Fibroblast of lung (primary cell): ENCODE measurements at regions not wholly inside any gene's neighbourhood (a gene's known extent, or its start where the extent isn't known, plus 50 kb on each side); places are given as distances from the start of the nearest gene placed in this dataset.

Source experiments
- DNase-seq, 2 donors: peaks; one replicate each; pipeline versions ENCODE4 v3.0.0 to v3.0.0-alpha.2; 2010; ENCODE audit warnings: low read depth in 2 of 2
- H2AFZ ChIP-seq: 2 replicates; pipeline ENCODE4 v1.5.1; 2012; ENCODE audit warnings: low read length, control low read depth, inconsistent platforms
- H3K27ac ChIP-seq: 2 replicates; pipeline ENCODE4 v1.5.1; 2011; ENCODE audit warnings: low read length, control low read depth; ENCODE audit not compliant: insufficient read depth
- H3K27me3 ChIP-seq: 2 replicates; pipeline ENCODE4 v1.5.1; 2011; ENCODE audit warnings: mild to moderate bottlenecking, low read length; ENCODE audit not compliant: control insufficient read depth, insufficient read depth
- H3K36me3 ChIP-seq: 2 replicates; pipeline ENCODE4 v1.5.1; 2011; ENCODE audit warnings: low read length; ENCODE audit not compliant: control insufficient read depth, insufficient read depth
- H3K4me1 ChIP-seq: 2 replicates; pipeline ENCODE4 v1.5.1; 2011; ENCODE audit warnings: low read length; ENCODE audit not compliant: control insufficient read depth, insufficient read depth; ENCODE audit errors: extremely low read depth
- H3K4me2 ChIP-seq: 2 replicates; pipeline ENCODE4 v1.5.1; 2011; ENCODE audit warnings: low read length, control low read depth; ENCODE audit not compliant: insufficient read depth; ENCODE audit errors: extremely low read depth
- H3K4me3 ChIP-seq, 4 experiments: fragments of 200-600 bp in 1 of 4; sonication (generic) in 1 of 4; replicated peaks in 1 of 4; 2 replicates each; pipeline ENCODE4 v1.5.1; 2011 to 2016; ENCODE audit warnings: low read length in 4 of 4, low read depth in 3 of 4, mild to moderate bottlenecking in 3 of 4, control low read depth in 2 of 4, inconsistent platforms in 1 of 4, mixed read lengths in 1 of 4; ENCODE audit not compliant: insufficient read depth in 1 of 4; ENCODE audit errors: control extremely low read depth in 1 of 4
- H3K79me2 ChIP-seq: 2 replicates; pipeline ENCODE4 v1.5.1; 2012; ENCODE audit warnings: mild to moderate bottlenecking, low read length, inconsistent platforms; ENCODE audit not compliant: control insufficient read depth, insufficient read depth
- H3K9ac ChIP-seq: 2 replicates; pipeline ENCODE4 v1.5.1; 2011; ENCODE audit warnings: mild to moderate bottlenecking, low read length, control low read depth; ENCODE audit not compliant: insufficient read depth
- H3K9me3 ChIP-seq: 2 replicates; pipeline ENCODE4 v1.5.1; 2012; ENCODE audit warnings: low read depth, low read length; ENCODE audit not compliant: control insufficient read depth, insufficient read depth
- H4K20me1 ChIP-seq: 2 replicates; pipeline ENCODE4 v1.5.1; 2011; ENCODE audit warnings: low read length; ENCODE audit not compliant: control insufficient read depth, insufficient read depth; ENCODE audit errors: extremely low read depth
- EZH2 ChIP-seq: IDR thresholded peaks from 2 replicates; pipeline ENCODE4 v1.5.1; 2012; ENCODE audit warnings: low read length, control low read depth, mild to moderate bottlenecking; ENCODE audit errors: missing control alignments
- TF ChIP-seq, protein P1 (sequence below), 2 donors: IDR thresholded peaks in 1 of 2; conservative IDR thresholded peaks in 1 of 2; 1 replicate in 1 of 2; 2 replicates in 1 of 2; pipeline ENCODE4 v1.5.1; 2011 to 2012; ENCODE audit warnings: low read length in 2 of 2, control low read depth in 1 of 2, inconsistent platforms in 1 of 2, low read depth in 1 of 2, mild to moderate bottlenecking in 1 of 2

DNA sequence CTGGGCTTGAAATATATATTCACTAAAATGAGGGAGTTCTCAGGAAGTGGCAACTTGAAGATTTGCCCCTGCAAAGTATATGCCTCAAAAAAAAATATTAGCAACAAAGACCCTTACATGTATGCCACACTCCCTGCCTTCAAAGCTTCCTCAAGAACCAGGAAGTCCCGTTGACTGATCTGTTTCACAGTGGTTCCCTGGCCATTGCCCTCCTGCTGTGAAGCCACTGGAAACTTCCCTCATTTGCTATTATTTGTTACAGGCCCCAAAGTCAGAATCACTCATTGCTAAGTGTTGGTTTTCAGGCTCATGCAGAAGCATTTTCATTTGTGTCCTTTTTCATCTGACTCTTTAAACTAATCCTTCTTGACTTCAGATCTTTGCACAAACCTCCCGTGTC lies 421.5 kb downstream of the ZNF521 start:
- Histone ChIP-seq H3K27me3 (no peaks in the 10 kb centered on the region), H3K9ac (no peak overlapping the region), H3K79me2 (no peaks in the 10 kb centered on the region), H2AFZ (no peak overlapping the region), H3K9me3 (no peaks in the 10 kb centered on the region), H3K4me2 (no peak overlapping the region), H4K20me1 (no peaks in the 10 kb centered on the region), H3K4me1 (no peaks in the 10 kb centered on the region), H3K27ac (no peak overlapping the region), H3K36me3 (no peaks in the 10 kb centered on the region), H3K4me3 (no peak overlapping the region)
- DNase-seq = no peak
- TF ChIP-seq EZH2 = no peak
- TF ChIP-seq, protein P1, sequence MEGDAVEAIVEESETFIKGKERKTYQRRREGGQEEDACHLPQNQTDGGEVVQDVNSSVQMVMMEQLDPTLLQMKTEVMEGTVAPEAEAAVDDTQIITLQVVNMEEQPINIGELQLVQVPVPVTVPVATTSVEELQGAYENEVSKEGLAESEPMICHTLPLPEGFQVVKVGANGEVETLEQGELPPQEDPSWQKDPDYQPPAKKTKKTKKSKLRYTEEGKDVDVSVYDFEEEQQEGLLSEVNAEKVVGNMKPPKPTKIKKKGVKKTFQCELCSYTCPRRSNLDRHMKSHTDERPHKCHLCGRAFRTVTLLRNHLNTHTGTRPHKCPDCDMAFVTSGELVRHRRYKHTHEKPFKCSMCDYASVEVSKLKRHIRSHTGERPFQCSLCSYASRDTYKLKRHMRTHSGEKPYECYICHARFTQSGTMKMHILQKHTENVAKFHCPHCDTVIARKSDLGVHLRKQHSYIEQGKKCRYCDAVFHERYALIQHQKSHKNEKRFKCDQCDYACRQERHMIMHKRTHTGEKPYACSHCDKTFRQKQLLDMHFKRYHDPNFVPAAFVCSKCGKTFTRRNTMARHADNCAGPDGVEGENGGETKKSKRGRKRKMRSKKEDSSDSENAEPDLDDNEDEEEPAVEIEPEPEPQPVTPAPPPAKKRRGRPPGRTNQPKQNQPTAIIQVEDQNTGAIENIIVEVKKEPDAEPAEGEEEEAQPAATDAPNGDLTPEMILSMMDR (conservative IDR thresholded peaks at IDR 0.05 in 1 of 2, IDR thresholded peaks at IDR 0.05 in 1 of 2; ENCODE audit: low read depth in 1 of 2, low read length in 2 of 2) = no peak

DNA sequence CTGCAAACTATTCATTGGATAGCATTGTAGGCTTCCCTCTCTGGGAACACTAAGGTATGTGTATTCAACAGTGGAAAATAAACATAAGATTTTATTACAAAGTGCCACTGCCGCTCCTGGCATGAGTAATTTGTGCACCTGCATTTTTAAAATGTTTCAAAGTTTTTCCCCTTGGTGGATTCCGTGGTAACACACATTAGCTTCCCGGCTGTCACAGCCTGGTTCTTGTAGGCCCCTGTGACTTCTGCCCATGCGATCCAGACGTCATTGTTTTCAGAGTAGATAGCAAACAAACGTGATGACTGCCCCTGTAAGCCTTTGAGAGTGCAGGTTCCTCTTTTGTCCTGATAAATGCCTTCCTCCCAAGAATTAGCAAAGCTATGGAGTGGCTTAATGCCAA lies 421.0 kb downstream of the ZNF521 start:
- H3K4me1 ChIP-seq = no peaks in the 10 kb centered on the region
- TF ChIP-seq, protein P1 (conservative IDR thresholded peaks at IDR 0.05 in 1 of 2, IDR thresholded peaks at IDR 0.05 in 1 of 2; ENCODE audit: low read depth in 1 of 2, low read length in 2 of 2) = no peak
- TF ChIP-seq EZH2 = no peak
- no peaks in the 10 kb centered on the region for H3K27me3 ChIP-seq
- H3K79me2 ChIP-seq = no peaks in the 10 kb centered on the region
- no peaks in the 10 kb centered on the region for H3K9me3 ChIP-seq
- H3K4me2 ChIP-seq = no peak overlapping the region
- no peak overlapping the region for H3K27ac ChIP-seq
- H3K4me3 ChIP-seq = no peak overlapping the region
- no peak overlapping the region for H3K9ac ChIP-seq
- no peak for DNase-seq
- no peak overlapping the region for H2AFZ ChIP-seq
- H4K20me1 ChIP-seq = no peaks in the 10 kb centered on the region
- no peaks in the 10 kb centered on the region for H3K36me3 ChIP-seq

DNA sequence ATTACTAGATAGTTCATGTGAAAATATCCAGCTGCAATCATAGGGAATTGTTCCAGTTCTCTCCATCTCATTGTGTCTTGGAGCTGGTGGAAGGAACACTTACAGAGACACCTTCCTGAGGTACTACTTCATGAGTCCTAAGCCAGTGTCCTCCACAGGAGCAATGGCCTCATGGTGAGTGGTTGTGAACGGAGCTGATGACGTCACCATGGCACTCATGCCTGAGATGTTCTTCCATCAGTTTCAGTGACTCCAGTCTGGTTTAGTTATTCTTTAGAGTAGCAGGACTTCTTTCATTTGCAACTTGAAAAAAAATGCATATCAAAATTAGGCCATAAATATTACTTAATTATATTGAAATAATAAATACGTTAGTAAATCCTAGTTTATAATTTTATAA lies 418.6 kb downstream of the ZNF521 start:
- H4K20me1 ChIP-seq = no peaks in the 10 kb centered on the region
- no peak overlapping the region for H3K4me2 ChIP-seq
- H3K27ac ChIP-seq = no peak overlapping the region
- no peak overlapping the region for H2AFZ ChIP-seq
- H3K9ac ChIP-seq = no peak overlapping the region
- no peaks in the 10 kb centered on the region for H3K27me3 ChIP-seq
- H3K79me2 ChIP-seq = no peaks in the 10 kb centered on the region
- H3K4me1 ChIP-seq = no peaks in the 10 kb centered on the region
- DNase-seq = no peak
- no peak overlapping the region for H3K4me3 ChIP-seq
- TF ChIP-seq EZH2 = no peak
- TF ChIP-seq, protein P1 (conservative IDR thresholded peaks at IDR 0.05 in 1 of 2, IDR thresholded peaks at IDR 0.05 in 1 of 2; ENCODE audit: low read depth in 1 of 2, low read length in 2 of 2) = no peak
- no peaks in the 10 kb centered on the region for H3K36me3 ChIP-seq
- H3K9me3 ChIP-seq = no peaks in the 10 kb centered on the region
